Mucosa of descending colon (tissue), 3 donors: ENCODE measurements at regions not wholly inside any gene's neighbourhood (a gene's known extent, or its start where the extent isn't known, plus 50 kb on each side); places are given as distances from the start of the nearest gene placed in this dataset.

Source experiments
- ATAC-seq: fragments of 200-7000 bp; cut with Tn5 transposase; one replicate; pipeline ENCODE4 v1.9.1; 2020; ENCODE audit warnings: mild to moderate bottlenecking, moderate library complexity
- DNase-seq, 3 donors: peaks; one replicate each; pipeline ENCODE4 v3.0.0-alpha.2; 2020
- H3K36me3 ChIP-seq: fragments of 200-600 bp; one replicate; pipeline ENCODE4 v1.8.0; 2021; ENCODE audit warnings: low read depth, mild to moderate bottlenecking
- H3K4me1 ChIP-seq: fragments of 200-600 bp; one replicate; pipeline ENCODE4 v1.8.0; 2021; ENCODE audit warnings: low read depth, mild to moderate bottlenecking
- H3K4me3 ChIP-seq: fragments of 200-600 bp; one replicate; pipeline ENCODE4 v1.8.0; 2021; ENCODE audit warnings: mild to moderate bottlenecking
- H3K9me3 ChIP-seq: fragments of 200-600 bp; one replicate; pipeline ENCODE4 v1.8.0; 2021; ENCODE audit warnings: mild to moderate bottlenecking
- intact Hi-C, 2 donors: fragments of 100-400 bp; cut with DNase I in 1 of 2; cut with micrococcal nuclease in 1 of 2; formaldehyde crosslinking; loops; one replicate each; pipeline versions ENCODE4 v1.11.0 to v1.11.1; 2022; cut with DNase I, micrococcal nuclease
- TF ChIP-seq, protein P1 (sequence below): fragments of 200-600 bp; IDR thresholded peaks from one replicate; pipeline ENCODE4 v1.8.0; 2022; ENCODE audit warnings: antibody characterized with exemption, mild to moderate bottlenecking
- donor health status: DM: no; HTN: no; CAD: no; lungs with moderate emphysema.
- donor health status: DM: no; HTN: no; CAD: no.
- donor health status: DM: no; HTN: yes; CAD: no.

DNA sequence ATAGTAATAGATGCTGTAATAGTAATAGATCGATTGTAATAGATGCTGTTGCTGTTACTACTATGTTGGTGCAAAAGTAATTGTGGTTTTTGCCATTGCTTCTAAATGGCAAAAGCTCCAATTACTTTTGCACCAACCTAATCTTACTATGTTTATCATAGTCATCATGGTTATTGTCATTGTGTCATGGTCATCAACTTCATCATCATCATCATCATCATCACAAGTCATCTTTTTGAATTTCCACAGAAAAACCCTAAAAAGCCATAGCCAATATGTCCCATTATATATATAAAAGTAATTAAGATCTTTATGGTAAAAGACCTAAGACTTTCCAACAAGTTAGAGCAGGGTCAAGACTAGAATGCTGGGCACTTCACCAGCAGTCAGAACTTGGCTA lies 435.1 kb upstream of the MARCKS start:
- Histone ChIP-seq H3K9me3 (no peaks in the 10 kb centered on the region), H3K36me3 (no peaks in the 10 kb centered on the region), H3K4me3 (no peak overlapping the region), H3K4me1 (no peaks in the 10 kb centered on the region)
- ATAC-seq, result no peak
- intact Hi-C loops, result no loop called here
- TF ChIP-seq, protein P1, sequence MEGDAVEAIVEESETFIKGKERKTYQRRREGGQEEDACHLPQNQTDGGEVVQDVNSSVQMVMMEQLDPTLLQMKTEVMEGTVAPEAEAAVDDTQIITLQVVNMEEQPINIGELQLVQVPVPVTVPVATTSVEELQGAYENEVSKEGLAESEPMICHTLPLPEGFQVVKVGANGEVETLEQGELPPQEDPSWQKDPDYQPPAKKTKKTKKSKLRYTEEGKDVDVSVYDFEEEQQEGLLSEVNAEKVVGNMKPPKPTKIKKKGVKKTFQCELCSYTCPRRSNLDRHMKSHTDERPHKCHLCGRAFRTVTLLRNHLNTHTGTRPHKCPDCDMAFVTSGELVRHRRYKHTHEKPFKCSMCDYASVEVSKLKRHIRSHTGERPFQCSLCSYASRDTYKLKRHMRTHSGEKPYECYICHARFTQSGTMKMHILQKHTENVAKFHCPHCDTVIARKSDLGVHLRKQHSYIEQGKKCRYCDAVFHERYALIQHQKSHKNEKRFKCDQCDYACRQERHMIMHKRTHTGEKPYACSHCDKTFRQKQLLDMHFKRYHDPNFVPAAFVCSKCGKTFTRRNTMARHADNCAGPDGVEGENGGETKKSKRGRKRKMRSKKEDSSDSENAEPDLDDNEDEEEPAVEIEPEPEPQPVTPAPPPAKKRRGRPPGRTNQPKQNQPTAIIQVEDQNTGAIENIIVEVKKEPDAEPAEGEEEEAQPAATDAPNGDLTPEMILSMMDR, result no peak
- no peak for DNase-seq

DNA sequence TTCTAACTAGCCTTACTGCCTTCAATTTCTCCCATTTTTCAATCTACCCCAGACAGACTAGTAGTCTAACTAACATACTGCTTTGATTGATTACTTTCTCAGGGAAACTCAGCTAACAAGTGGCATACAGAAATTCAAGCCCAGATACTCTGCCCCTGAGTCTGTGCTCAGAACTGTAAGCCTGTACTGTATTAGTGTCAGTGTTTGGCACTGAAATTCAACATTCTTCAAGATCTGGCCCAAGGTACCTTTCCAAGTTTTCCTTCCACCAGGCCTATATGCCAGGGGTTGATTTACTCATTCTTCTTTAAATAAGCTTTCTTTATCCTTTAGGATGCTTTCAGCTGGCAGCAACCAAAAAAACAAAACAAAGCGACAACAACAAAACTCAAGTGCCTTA lies 433.2 kb upstream of the MARCKS start:
- DNase-seq (no peak), ATAC-seq (no peak)
- intact Hi-C loops, result no loop called here

DNA sequence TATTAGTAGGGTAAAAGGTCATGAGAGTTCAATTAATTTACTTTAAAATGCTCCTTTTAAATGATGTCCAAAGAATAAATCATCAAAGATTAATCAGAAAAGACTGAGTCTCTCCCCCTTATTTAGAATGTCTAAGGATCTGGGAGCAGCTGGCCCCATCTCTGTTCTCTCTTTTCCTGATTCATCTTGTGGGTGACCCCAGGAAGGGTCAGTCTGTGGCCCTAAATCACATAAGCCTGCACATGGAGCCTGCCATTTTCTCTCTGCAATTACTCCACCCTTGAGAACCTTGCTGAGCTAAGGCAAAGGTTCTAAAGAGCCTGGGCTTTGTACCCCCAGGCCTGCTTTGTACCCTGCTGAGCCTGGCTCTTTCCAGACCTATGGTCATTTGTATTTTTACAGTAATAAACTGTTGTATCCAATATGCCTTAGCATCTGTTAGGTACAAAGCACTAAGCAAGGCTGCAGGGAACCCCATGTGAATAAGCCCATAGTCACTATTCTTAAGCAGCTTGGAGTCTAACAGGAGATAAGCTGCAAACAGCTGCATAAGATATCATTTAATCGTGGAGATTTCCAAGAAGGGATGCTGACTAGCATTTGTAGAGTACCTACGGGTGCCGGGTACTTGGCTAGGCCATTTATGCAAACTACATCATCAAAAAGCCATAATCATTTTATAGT lies 431.0 kb upstream of the MARCKS start:
- ATAC-seq, result no peak
- intact Hi-C loops, result no loop called here
- no peak overlapping the region for H3K4me3 ChIP-seq
- TF ChIP-seq, protein P1, result no peak
- H3K9me3 ChIP-seq, result no peaks in the 10 kb centered on the region
- H3K4me1 ChIP-seq, result no peaks in the 10 kb centered on the region
- H3K36me3 ChIP-seq, result no peaks in the 10 kb centered on the region
- DNase-seq, result no peak

More for the DNA sequence above, 433.2 kb upstream of the MARCKS start:
- Histone ChIP-seq H3K9me3 (no peaks in the 10 kb centered on the region), H3K4me1 (no peaks in the 10 kb centered on the region), H3K4me3 (no peak overlapping the region), H3K36me3 (no peaks in the 10 kb centered on the region)
- TF ChIP-seq, protein P1, result no peak

DNA sequence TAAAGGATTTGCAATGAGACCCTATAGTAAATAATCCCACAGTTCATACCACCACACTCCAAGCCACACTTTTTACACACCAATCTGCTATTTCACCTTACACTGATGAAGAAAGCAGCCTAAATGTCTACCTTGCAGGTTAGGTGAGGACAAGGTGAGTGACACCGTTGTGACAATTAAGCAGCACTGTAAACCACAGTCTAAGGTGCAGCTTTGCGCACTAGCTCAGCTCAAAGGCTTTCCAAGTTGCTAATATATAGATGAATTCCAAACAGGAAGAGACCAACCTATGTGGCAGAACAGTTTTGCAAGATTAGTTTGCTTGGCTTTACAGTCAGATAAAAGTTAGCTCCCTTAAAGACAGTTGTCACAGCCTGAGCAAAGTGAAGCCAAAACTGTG lies 429.5 kb upstream of the MARCKS start:
- Histone ChIP-seq H3K9me3 (no peaks in the 10 kb centered on the region), H3K36me3 (no peaks in the 10 kb centered on the region), H3K4me3 (no peak overlapping the region), H3K4me1 (no peaks in the 10 kb centered on the region)
- intact Hi-C loops, result no loop called here
- DNase-seq (no peak), ATAC-seq (no peak)
- TF ChIP-seq, protein P1, result no peak

DNA sequence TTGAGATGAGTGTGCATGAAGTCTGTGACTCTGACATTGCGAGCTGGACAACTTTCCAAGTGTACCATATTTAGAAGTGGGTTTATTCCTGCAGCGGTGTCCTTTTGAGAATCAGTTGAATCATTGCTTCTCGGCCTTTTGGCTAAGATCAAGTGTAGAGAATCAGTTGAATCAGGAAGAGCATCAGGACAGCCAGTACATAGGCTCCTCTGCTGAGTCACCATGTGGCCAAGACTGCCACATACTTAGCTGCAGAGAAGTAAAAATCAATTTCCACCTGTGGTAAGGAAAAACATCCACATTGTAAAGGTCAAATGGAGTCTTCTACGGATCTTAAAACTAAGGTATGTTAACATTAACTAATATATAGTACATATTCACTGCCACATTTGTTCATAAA lies 428.4 kb upstream of the MARCKS start:
- no peaks in the 10 kb centered on the region for H3K36me3 ChIP-seq
- ATAC-seq, result no peak
- TF ChIP-seq, protein P1, result no peak
- no peaks in the 10 kb centered on the region for H3K9me3 ChIP-seq
- H3K4me3 ChIP-seq, result no peak overlapping the region
- intact Hi-C loops, result no loop called here
- peaks cover 6% of the 10 kb centered on the region for H3K4me1 ChIP-seq
- DNase-seq, result no peak
